Esophagus squamous epithelium (tissue), 5 donors: ENCODE measurements at regions not wholly inside any gene's neighbourhood (a gene's known extent, or its start where the extent isn't known, plus 50 kb on each side); places are given as distances from the start of the nearest gene placed in this dataset.

Experiments
- DNase-seq: peaks from one replicate; lab custom pipeline; 2025; lab: John Stamatoyannopoulos, UW
- H3K27ac ChIP-seq, 4 donors: fragments of 200-600 bp; sonication (generic); one replicate each; pipeline ENCODE4 v1.5.1; 2016 to 2019; ENCODE audit warnings: mild to moderate bottlenecking in 1 of 4
- H3K27me3 ChIP-seq, 4 donors: fragments of 200-600 bp; sonication (generic); 1 replicate in 3 of 4; 2 replicates in 1 of 4; pipeline versions ENCODE4 v1.5.1 to v1.6.0; 2017 to 2021; ENCODE audit warnings: antibody characterized with exemption in 1 of 4
- H3K36me3 ChIP-seq, 3 donors: fragments of 200-600 bp; sonication (generic); one replicate each; pipeline ENCODE4 v1.5.1; 2016 to 2019
- H3K4me1 ChIP-seq, 3 donors: fragments of 200-600 bp; sonication (generic); one replicate each; pipeline ENCODE4 v1.5.1; 2017 to 2019
- H3K4me3 ChIP-seq, 4 donors: fragments of 200-600 bp; sonication (generic); 1 replicate in 3 of 4; 2 replicates in 1 of 4; pipeline ENCODE4 v1.5.1; 2016 to 2019; ENCODE audit warnings: mild to moderate bottlenecking in 2 of 4, moderate library complexity in 1 of 4
- H3K9me3 ChIP-seq, 3 donors: fragments of 200-600 bp; sonication (generic); one replicate each; pipeline ENCODE4 v1.5.1; 2016 to 2019
- CTCF ChIP-seq, 6 experiments: fragments of 450-650 bp in 4 of 6; fragments of 200-600 bp in 2 of 6; sonication (generic) in 2 of 6; IDR thresholded peaks; one replicate each; pipeline ENCODE4 v1.5.1; 2016 to 2019; ENCODE audit warnings: antibody characterized with exemption in 6 of 6, mild to moderate bottlenecking in 4 of 6, moderate library complexity in 4 of 6
- POLR2A ChIP-seq, 4 donors: fragments of 450-650 bp; IDR thresholded peaks; one replicate each; pipeline ENCODE4 v1.6.1; 2017; ENCODE audit warnings: antibody characterized with exemption in 4 of 4, mild to moderate bottlenecking in 4 of 4, moderate library complexity in 3 of 4
- WGBS, 2 donors: methylation state at CpG; one replicate each; pipeline ENCODE4 v1.1.5; 2018; 5-methylcytosine and 5-hydroxymethylcytosine counted together
- intact Hi-C: fragments of 100-400 bp; cut with DNase I; formaldehyde crosslinking; loops from one replicate; pipeline ENCODE4 v1.15.0; 2022
- donor health status: DM: yes; HTN: yes; CAD: no.

GRCh38 chr20:19960745-19961144 is 56.4 kb upstream of the NAA20 start:
- WGBS, 2 donors, result 75 to 92% methylated on average over 2 of the region's 2 CpGs
- peak overlapping the region; percentile 33 to 71 (median 68) for H3K27ac ChIP-seq
- H3K27me3 ChIP-seq, result no peaks in the 10 kb centered on the region
- DNase-seq, result no peak
- no peak overlapping the region for H3K4me3 ChIP-seq
- peaks cover 19 to 84% (median 41%) of the 10 kb centered on the region in 3 donors for H3K4me1 ChIP-seq
- H3K9me3 ChIP-seq, result no peaks in the 10 kb centered on the region
- peaks cover 3 to 80% (median 4%) of the 10 kb centered on the region in 3 donors for H3K36me3 ChIP-seq
- no peak for TF ChIP-seq POLR2A (IDR thresholded peaks at IDR 0.05)
- TF ChIP-seq CTCF (IDR thresholded peaks at IDR 0.05), result no peak
- intact Hi-C loops, result no loop called here

GRCh38 chr20:19961293-19961692 is 55.9 kb upstream of the NAA20 start:
- Histone ChIP-seq H3K4me3 (no peak overlapping the region), H3K4me1 (peaks cover 19 to 86% (median 41%) of the 10 kb centered on the region in 3 donors), H3K9me3 (no peaks in the 10 kb centered on the region), H3K27ac (peak overlapping the region; percentile 33 to 71 (median 68)), H3K36me3 (peaks cover 3 to 78% (median 4%) of the 10 kb centered on the region in 3 donors), H3K27me3 (no peaks in the 10 kb centered on the region)
- no peak for DNase-seq
- TF ChIP-seq CTCF (IDR thresholded peaks at IDR 0.05) (no peak), POLR2A (IDR thresholded peaks at IDR 0.05) (no peak)
- intact Hi-C loops, result no loop called here
- WGBS, 2 donors, result 27 to 49% methylated on average over 6 of the region's 6 CpGs

- Histone ChIP-seq H3K36me3 (peaks cover 3 to 78% (median 4%) of the 10 kb centered on the region in 3 donors), H3K4me1 (peaks cover 19 to 86% (median 31%) of the 10 kb centered on the region in 3 donors), H3K27ac (peak overlapping the region in 2 of 4 donors; percentile 71 to 83), H3K9me3 (no peaks in the 10 kb centered on the region), H3K27me3 (no peaks in the 10 kb centered on the region), H3K4me3 (no peak overlapping the region)
- DNase-seq, result no peak
- 90 to 94% methylated on average over 6 of the region's 6 CpGs for WGBS, 2 donors
- intact Hi-C loops, result no loop called here
- TF ChIP-seq POLR2A (IDR thresholded peaks at IDR 0.05) (no peak), CTCF (IDR thresholded peaks at IDR 0.05) (no peak)
Measured at GRCh38 chr20:19962958-19963357, 54.2 kb upstream of the NAA20 start.

- intact Hi-C loops, result no loop called here
- peaks cover 0 to 77% (median 2%) of the 10 kb centered on the region in 3 donors for H3K36me3 ChIP-seq
- WGBS, 2 donors, result 39 to 60% methylated on average over 11 to 15 of the region's 15 CpGs
Measured at GRCh38 chr20:19964289-19965265, 52.6 kb upstream of the NAA20 start.

More at GRCh38 chr20:19964289-19965265, 52.6 kb upstream of the NAA20 start:
- Histone ChIP-seq H3K4me1 (peaks cover 19 to 86% (median 41%) of the 10 kb centered on the region in 3 donors), H3K4me3 (no peak overlapping the region), H3K27me3 (no peaks in the 10 kb centered on the region), H3K9me3 (no peaks in the 10 kb centered on the region), H3K27ac (peak overlapping the region; percentile 65 to 83 (median 78))
- DNase-seq, result no peak
- no peak for TF ChIP-seq CTCF (IDR thresholded peaks at IDR 0.05)
- no peak for TF ChIP-seq POLR2A (IDR thresholded peaks at IDR 0.05)
